Astrocyte (in vitro differentiated cells and primary cell): ENCODE measurements at regions not wholly inside any gene's neighbourhood (a gene's known extent, or its start where the extent isn't known, plus 50 kb on each side); places are given as distances from the start of the nearest gene placed in this dataset.

Experiments used
- DNase-seq: peaks from one replicate; pipeline ENCODE4 v3.0.0-alpha.2; 2010; ENCODE audit warnings: low read depth
- FAIRE-seq: peaks from 2 replicates; lab custom pipeline; 2011; peaks lifted over from hg19 to GRCh38; lab: Jason Lieb, UNC
- H2AFZ ChIP-seq: 2 replicates; pipeline ENCODE4 v1.6.0; 2012; ENCODE audit warnings: low read depth, low read length, inconsistent platforms
- H3K27ac ChIP-seq: 2 replicates; pipeline ENCODE4 v1.5.1; 2011; ENCODE audit warnings: low read depth, low read length, inconsistent platforms
- H3K27me3 ChIP-seq: 2 replicates; pipeline ENCODE4 v1.6.0; 2011; ENCODE audit warnings: low read length, inconsistent platforms; ENCODE audit not compliant: insufficient read depth
- H3K36me3 ChIP-seq: 2 replicates; pipeline ENCODE4 v1.5.1; 2011; ENCODE audit warnings: low read length, inconsistent platforms; ENCODE audit not compliant: insufficient read depth
- H3K4me1 ChIP-seq: 2 replicates; pipeline ENCODE4 v1.5.1; 2011; ENCODE audit warnings: low read length, inconsistent platforms; ENCODE audit not compliant: insufficient read depth
- H3K4me2 ChIP-seq: 2 replicates; pipeline ENCODE4 v1.6.0; 2012; ENCODE audit warnings: low read length, inconsistent platforms
- H3K4me3 ChIP-seq: 2 replicates; pipeline ENCODE4 v1.5.1; 2011; ENCODE audit warnings: low read depth, mild to moderate bottlenecking, low read length, inconsistent platforms; ENCODE audit not compliant: insufficient read depth
- H3K79me2 ChIP-seq: 2 replicates; pipeline ENCODE4 v1.6.0; 2012; ENCODE audit warnings: mild to moderate bottlenecking, low read length, inconsistent platforms; ENCODE audit not compliant: insufficient read depth
- H3K9ac ChIP-seq: 2 replicates; pipeline ENCODE4 v1.6.0; 2012; ENCODE audit warnings: mild to moderate bottlenecking, low read length, inconsistent platforms
- H3K9me3 ChIP-seq: 2 replicates; pipeline ENCODE4 v1.5.1; 2012; ENCODE audit warnings: low read depth, mild to moderate bottlenecking, low read length, inconsistent platforms; ENCODE audit not compliant: insufficient read depth
- H4K20me1 ChIP-seq: 2 replicates; pipeline ENCODE4 v1.6.0; 2012; ENCODE audit warnings: low read length, inconsistent platforms; ENCODE audit not compliant: insufficient read depth
- H3K27ac Mint-ChIP-seq: one replicate; pipeline ENCODE4 v1.8.0; 2021; ENCODE audit warnings: mild to moderate bottlenecking, mixed read lengths; ENCODE audit not compliant: unreplicated experiment
- H3K27me3 Mint-ChIP-seq: one replicate; pipeline ENCODE4 v1.8.0; 2021; ENCODE audit warnings: low read depth, mixed read lengths; ENCODE audit not compliant: unreplicated experiment
- H3K36me3 Mint-ChIP-seq: one replicate; pipeline ENCODE4 v1.8.0; 2021; ENCODE audit warnings: low read depth, mixed read lengths; ENCODE audit not compliant: unreplicated experiment
- H3K4me1 Mint-ChIP-seq: one replicate; pipeline ENCODE4 v1.8.0; 2021; ENCODE audit warnings: low read depth, mixed read lengths; ENCODE audit not compliant: unreplicated experiment
- H3K4me3 Mint-ChIP-seq: one replicate; pipeline ENCODE4 v1.8.0; 2021; ENCODE audit warnings: mild to moderate bottlenecking, moderate library complexity, mixed read lengths; ENCODE audit not compliant: unreplicated experiment
- H3K9me3 Mint-ChIP-seq: one replicate; pipeline ENCODE4 v1.8.0; 2021; ENCODE audit warnings: mild to moderate bottlenecking, mixed read lengths; ENCODE audit not compliant: unreplicated experiment
- EZH2 ChIP-seq: IDR thresholded peaks from 2 replicates; pipeline ENCODE4 v1.6.1; 2012; ENCODE audit warnings: mild to moderate bottlenecking, low read length, inconsistent platforms; ENCODE audit not compliant: insufficient read depth
- TF ChIP-seq, protein P1 (sequence below): IDR thresholded peaks from 2 replicates; pipeline ENCODE4 v1.5.1; 2011; ENCODE audit warnings: low read depth, mild to moderate bottlenecking, inconsistent platforms, low read length, moderate library complexity; ENCODE audit not compliant: insufficient read depth

- H3K27ac Mint-ChIP-seq, result no peak overlapping the region
- Histone ChIP-seq H3K4me3 (no peak overlapping the region), H3K36me3 (no peaks in the 10 kb centered on the region), H3K4me1 (no peaks in the 10 kb centered on the region), H3K4me2 (no peak overlapping the region), H3K9me3 (no peaks in the 10 kb centered on the region), H3K27me3 (no peaks in the 10 kb centered on the region), H3K79me2 (no peaks in the 10 kb centered on the region), H2AFZ (no peak overlapping the region), H3K27ac (no peak overlapping the region), H3K9ac (no peak overlapping the region), H4K20me1 (no peaks in the 10 kb centered on the region)
- TF ChIP-seq, protein P1, sequence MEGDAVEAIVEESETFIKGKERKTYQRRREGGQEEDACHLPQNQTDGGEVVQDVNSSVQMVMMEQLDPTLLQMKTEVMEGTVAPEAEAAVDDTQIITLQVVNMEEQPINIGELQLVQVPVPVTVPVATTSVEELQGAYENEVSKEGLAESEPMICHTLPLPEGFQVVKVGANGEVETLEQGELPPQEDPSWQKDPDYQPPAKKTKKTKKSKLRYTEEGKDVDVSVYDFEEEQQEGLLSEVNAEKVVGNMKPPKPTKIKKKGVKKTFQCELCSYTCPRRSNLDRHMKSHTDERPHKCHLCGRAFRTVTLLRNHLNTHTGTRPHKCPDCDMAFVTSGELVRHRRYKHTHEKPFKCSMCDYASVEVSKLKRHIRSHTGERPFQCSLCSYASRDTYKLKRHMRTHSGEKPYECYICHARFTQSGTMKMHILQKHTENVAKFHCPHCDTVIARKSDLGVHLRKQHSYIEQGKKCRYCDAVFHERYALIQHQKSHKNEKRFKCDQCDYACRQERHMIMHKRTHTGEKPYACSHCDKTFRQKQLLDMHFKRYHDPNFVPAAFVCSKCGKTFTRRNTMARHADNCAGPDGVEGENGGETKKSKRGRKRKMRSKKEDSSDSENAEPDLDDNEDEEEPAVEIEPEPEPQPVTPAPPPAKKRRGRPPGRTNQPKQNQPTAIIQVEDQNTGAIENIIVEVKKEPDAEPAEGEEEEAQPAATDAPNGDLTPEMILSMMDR, result no peak
- no peak for TF ChIP-seq EZH2
- H3K4me1 Mint-ChIP-seq, result no peaks in the 10 kb centered on the region
- no peak overlapping the region for H3K4me3 Mint-ChIP-seq
- DNase-seq (no peak), FAIRE-seq (no peak)
- peaks cover 16% of the 10 kb centered on the region for H3K9me3 Mint-ChIP-seq
- H3K27me3 Mint-ChIP-seq, result peaks cover 2% of the 10 kb centered on the region
- H3K36me3 Mint-ChIP-seq, result no peaks in the 10 kb centered on the region
These were observed 790.2 kb downstream of the DHX35 start for GRCh38 chr20:39752262-39752876.

- no peak overlapping the region for H3K4me2 ChIP-seq
- Mint-ChIP-seq H3K27ac (no peak overlapping the region), H3K4me1 (no peaks in the 10 kb centered on the region), H3K9me3 (peaks cover 16% of the 10 kb centered on the region), H3K27me3 (peaks cover 2% of the 10 kb centered on the region), H3K36me3 (no peaks in the 10 kb centered on the region), H3K4me3 (no peak overlapping the region)
- TF ChIP-seq EZH2, result no peak
- TF ChIP-seq, protein P1, result no peak
- no peaks in the 10 kb centered on the region for H3K27me3 ChIP-seq
- H3K4me3 ChIP-seq, result no peak overlapping the region
- DNase-seq (no peak), FAIRE-seq (no peak)
- H4K20me1 ChIP-seq, result no peaks in the 10 kb centered on the region
- H3K79me2 ChIP-seq, result no peaks in the 10 kb centered on the region
- no peaks in the 10 kb centered on the region for H3K9me3 ChIP-seq
- no peak overlapping the region for H2AFZ ChIP-seq
- H3K36me3 ChIP-seq, result no peaks in the 10 kb centered on the region
- H3K27ac ChIP-seq, result no peak overlapping the region
- H3K4me1 ChIP-seq, result no peaks in the 10 kb centered on the region
- H3K9ac ChIP-seq, result no peak overlapping the region
These were observed 789.5 kb downstream of the DHX35 start for GRCh38 chr20:39751557-39752137.

- Mint-ChIP-seq H3K27me3 (no peaks in the 10 kb centered on the region), H3K4me3 (no peak overlapping the region), H3K9me3 (peaks cover 14% of the 10 kb centered on the region), H3K36me3 (no peaks in the 10 kb centered on the region), H3K27ac (no peak overlapping the region), H3K4me1 (no peaks in the 10 kb centered on the region)
- no peaks in the 10 kb centered on the region for H3K4me1 ChIP-seq
- H3K9me3 ChIP-seq, result no peaks in the 10 kb centered on the region
- FAIRE-seq, result no peak
- no peak for DNase-seq
- H3K4me2 ChIP-seq, result no peak overlapping the region
- TF ChIP-seq, protein P1, result no peak
- no peak for TF ChIP-seq EZH2
- H3K4me3 ChIP-seq, result no peak overlapping the region
- no peak overlapping the region for H3K27ac ChIP-seq
- no peaks in the 10 kb centered on the region for H3K36me3 ChIP-seq
- H3K79me2 ChIP-seq, result no peaks in the 10 kb centered on the region
- H3K9ac ChIP-seq, result no peak overlapping the region
- no peaks in the 10 kb centered on the region for H3K27me3 ChIP-seq
- H4K20me1 ChIP-seq, result no peaks in the 10 kb centered on the region
- H2AFZ ChIP-seq, result no peak overlapping the region
These were observed 783.2 kb downstream of the DHX35 start for GRCh38 chr20:39745380-39745779.
